Natural killer cell (primary cell): ENCODE measurements at regions not wholly inside any gene's neighbourhood (a gene's known extent, or its start where the extent isn't known, plus 50 kb on each side); places are given as distances from the start of the nearest gene placed in this dataset.

Experiments
- ATAC-seq, 3 donors: fragments of 150-1000 bp in 2 of 3; fragments of 200-7000 bp in 1 of 3; cut with Tn5 transposase; 1 replicate in 1 of 3; 2 replicates in 2 of 3; pipeline ENCODE4 v1.10.0; 2021; ENCODE audit warnings: mild to moderate bottlenecking in 2 of 3, moderate library complexity in 2 of 3
- DNase-seq, 2 donors: peaks; one replicate each; pipeline versions ENCODE4 v3.0.0 to v3.0.0-alpha.2; 2013 to 2021; ENCODE audit warnings: mixed read lengths in 1 of 2
- H3K27ac ChIP-seq: one replicate; pipeline ENCODE4 v1.5.1; 2013; ENCODE audit warnings: mild to moderate bottlenecking, low read length
- H3K27me3 ChIP-seq: one replicate; pipeline ENCODE4 v1.6.1; 2013; ENCODE audit warnings: low read length; ENCODE audit not compliant: control insufficient read depth, insufficient read depth
- H3K36me3 ChIP-seq: one replicate; pipeline ENCODE4 v1.6.1; 2013; ENCODE audit warnings: low read length; ENCODE audit not compliant: control insufficient read depth, insufficient read depth
- H3K4me1 ChIP-seq: one replicate; pipeline ENCODE4 v1.6.1; 2013; ENCODE audit warnings: low read length; ENCODE audit not compliant: control insufficient read depth, insufficient read depth
- H3K4me3 ChIP-seq: one replicate; pipeline ENCODE4 v1.5.1; 2013; ENCODE audit warnings: low read length
- H3K9me3 ChIP-seq: one replicate; pipeline ENCODE4 v1.6.1; 2013; ENCODE audit warnings: low read length; ENCODE audit not compliant: control insufficient read depth, insufficient read depth
- H3K27ac Mint-ChIP-seq, 2 donors: one replicate each; pipeline ENCODE4 v1.8.0; 2022; ENCODE audit warnings: mild to moderate bottlenecking in 2 of 2, mixed read lengths in 2 of 2, moderate library complexity in 1 of 2
- H3K27me3 Mint-ChIP-seq, 2 donors: one replicate each; pipeline ENCODE4 v1.8.0; 2022; ENCODE audit warnings: low read depth in 2 of 2, mixed read lengths in 2 of 2
- H3K36me3 Mint-ChIP-seq: one replicate; pipeline ENCODE4 v1.8.0; 2022; ENCODE audit warnings: mixed read lengths
- H3K4me1 Mint-ChIP-seq, 2 donors: one replicate each; pipeline ENCODE4 v1.8.0; 2022; ENCODE audit warnings: mixed read lengths in 2 of 2
- H3K4me3 Mint-ChIP-seq: one replicate; pipeline ENCODE4 v1.8.0; 2022; ENCODE audit warnings: mild to moderate bottlenecking, moderate library complexity, mixed read lengths
- H3K9me3 Mint-ChIP-seq, 2 donors: one replicate each; pipeline ENCODE4 v1.8.0; 2022; ENCODE audit warnings: mixed read lengths in 2 of 2
- WGBS: methylation state at CpG from one replicate; pipeline ENCODE4 v1.1.7; 2013; ENCODE audit warnings: missing lambda C conversion rate; ENCODE audit not compliant: insufficient coverage; 5-methylcytosine and 5-hydroxymethylcytosine counted together
- intact Hi-C: fragments of 100-400 bp; cut with micrococcal nuclease; formaldehyde crosslinking; loops from one replicate; pipeline ENCODE4 v1.14.2; 2022
- TF ChIP-seq, protein P1 (sequence below): fragments of 200-600 bp; IDR thresholded peaks from one replicate; pipeline ENCODE4 v1.8.0; 2022; ENCODE audit warnings: antibody characterized with exemption

DNA sequence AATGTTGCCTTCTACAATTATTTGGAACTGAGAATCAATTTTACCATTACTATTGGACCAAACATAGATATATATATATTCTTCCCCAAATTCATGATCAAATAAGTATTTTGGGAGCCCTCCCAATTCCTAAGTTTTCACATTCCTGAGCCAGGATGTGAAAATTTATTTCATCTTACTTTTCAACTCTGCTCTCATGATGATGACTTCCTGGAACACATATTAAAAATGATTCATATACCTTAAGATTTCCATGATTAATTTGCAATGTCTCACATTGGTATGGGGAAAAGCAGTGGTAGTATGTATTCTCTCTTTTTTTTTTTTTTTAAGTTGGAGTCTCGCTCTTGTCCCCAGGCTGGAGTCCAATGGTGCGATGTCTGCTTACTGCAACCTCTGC, 596.1 kb upstream of the ZEB2 start:
- no peaks in the 10 kb centered on the region for H3K36me3 Mint-ChIP-seq
- H3K4me3 ChIP-seq = no peak overlapping the region
- no peak overlapping the region for H3K27ac ChIP-seq
- H3K9me3 Mint-ChIP-seq = peaks cover 0 to 3% of the 10 kb centered on the region in 2 donors
- no peaks in the 10 kb centered on the region for H3K9me3 ChIP-seq
- TF ChIP-seq, protein P1, sequence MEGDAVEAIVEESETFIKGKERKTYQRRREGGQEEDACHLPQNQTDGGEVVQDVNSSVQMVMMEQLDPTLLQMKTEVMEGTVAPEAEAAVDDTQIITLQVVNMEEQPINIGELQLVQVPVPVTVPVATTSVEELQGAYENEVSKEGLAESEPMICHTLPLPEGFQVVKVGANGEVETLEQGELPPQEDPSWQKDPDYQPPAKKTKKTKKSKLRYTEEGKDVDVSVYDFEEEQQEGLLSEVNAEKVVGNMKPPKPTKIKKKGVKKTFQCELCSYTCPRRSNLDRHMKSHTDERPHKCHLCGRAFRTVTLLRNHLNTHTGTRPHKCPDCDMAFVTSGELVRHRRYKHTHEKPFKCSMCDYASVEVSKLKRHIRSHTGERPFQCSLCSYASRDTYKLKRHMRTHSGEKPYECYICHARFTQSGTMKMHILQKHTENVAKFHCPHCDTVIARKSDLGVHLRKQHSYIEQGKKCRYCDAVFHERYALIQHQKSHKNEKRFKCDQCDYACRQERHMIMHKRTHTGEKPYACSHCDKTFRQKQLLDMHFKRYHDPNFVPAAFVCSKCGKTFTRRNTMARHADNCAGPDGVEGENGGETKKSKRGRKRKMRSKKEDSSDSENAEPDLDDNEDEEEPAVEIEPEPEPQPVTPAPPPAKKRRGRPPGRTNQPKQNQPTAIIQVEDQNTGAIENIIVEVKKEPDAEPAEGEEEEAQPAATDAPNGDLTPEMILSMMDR = no peak
- 94% methylated on average over 2 of the region's 2 CpGs for WGBS
- no peaks in the 10 kb centered on the region for H3K4me1 Mint-ChIP-seq
- no peaks in the 10 kb centered on the region for H3K27me3 ChIP-seq
- peaks cover 4 to 25% of the 10 kb centered on the region in 2 donors for H3K27me3 Mint-ChIP-seq
- no peaks in the 10 kb centered on the region for H3K36me3 ChIP-seq
- DNase-seq (no peak), ATAC-seq (no peak)
- H3K27ac Mint-ChIP-seq = no peak overlapping the region
- H3K4me3 Mint-ChIP-seq = no peak overlapping the region
- intact Hi-C loops = no loop called here
- no peaks in the 10 kb centered on the region for H3K4me1 ChIP-seq

DNA sequence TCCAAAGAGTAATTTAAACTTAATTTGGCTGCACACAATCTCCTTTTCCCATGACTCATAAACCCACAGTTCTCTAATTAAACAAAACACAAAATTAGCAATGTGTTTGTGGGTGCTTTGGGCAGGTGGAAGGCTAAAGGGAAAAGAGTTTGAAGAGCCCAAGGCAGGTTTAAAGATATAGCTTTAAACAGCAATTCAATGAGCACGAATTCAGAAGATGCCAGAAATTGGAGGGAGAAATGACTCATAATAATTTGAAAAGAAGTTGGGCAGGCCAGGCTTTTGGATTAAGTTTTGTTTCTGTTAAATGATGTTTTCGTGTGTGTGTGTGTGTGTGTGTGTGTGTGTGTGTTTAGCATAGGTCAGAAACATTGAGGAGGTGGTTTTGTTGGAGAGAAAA, 594.8 kb upstream of the ZEB2 start:
- H3K27ac Mint-ChIP-seq = no peak overlapping the region
- Histone ChIP-seq H3K27ac (no peak overlapping the region), H3K4me1 (no peaks in the 10 kb centered on the region), H3K4me3 (no peak overlapping the region), H3K36me3 (no peaks in the 10 kb centered on the region), H3K9me3 (no peaks in the 10 kb centered on the region), H3K27me3 (no peaks in the 10 kb centered on the region)
- ATAC-seq (no peak), DNase-seq (no peak)
- peaks cover 0 to 3% of the 10 kb centered on the region in 2 donors for H3K9me3 Mint-ChIP-seq
- TF ChIP-seq, protein P1 = no peak
- H3K4me3 Mint-ChIP-seq = no peak overlapping the region
- intact Hi-C loops = no loop called here
- 75% methylated on average over 2 of the region's 2 CpGs for WGBS
- H3K4me1 Mint-ChIP-seq = no peaks in the 10 kb centered on the region
- H3K36me3 Mint-ChIP-seq = no peaks in the 10 kb centered on the region
- H3K27me3 Mint-ChIP-seq = peaks cover 1 to 31% of the 10 kb centered on the region in 2 donors

DNA sequence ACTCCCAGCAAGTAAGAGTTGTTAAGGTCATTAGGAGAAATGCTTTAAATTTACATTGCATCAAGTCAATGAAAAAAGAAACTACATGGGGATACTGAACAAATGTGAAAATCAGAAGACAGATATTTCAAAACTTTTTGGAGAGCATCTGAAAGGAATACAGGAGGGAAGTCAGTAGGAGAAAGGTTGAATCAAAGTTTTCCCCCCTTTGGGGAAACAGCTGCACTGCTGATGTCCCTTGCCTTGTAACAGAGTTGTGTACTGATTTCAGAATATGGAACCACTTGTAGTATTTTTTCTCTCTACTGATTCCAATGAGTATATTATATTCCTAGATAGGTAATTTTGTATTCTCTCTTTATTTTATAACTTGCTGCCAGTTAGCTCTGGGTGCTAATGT, 592.5 kb upstream of the ZEB2 start:
- no peak overlapping the region for H3K27ac ChIP-seq
- H3K9me3 Mint-ChIP-seq = no peaks in the 10 kb centered on the region
- H3K36me3 Mint-ChIP-seq = no peaks in the 10 kb centered on the region
- no peaks in the 10 kb centered on the region for H3K4me1 ChIP-seq
- no peak overlapping the region for H3K4me3 ChIP-seq
- ATAC-seq (no peak), DNase-seq (no peak)
- no peaks in the 10 kb centered on the region for H3K9me3 ChIP-seq
- H3K4me1 Mint-ChIP-seq = no peaks in the 10 kb centered on the region
- no peaks in the 10 kb centered on the region for H3K27me3 ChIP-seq
- no peaks in the 10 kb centered on the region for H3K36me3 ChIP-seq
- H3K27me3 Mint-ChIP-seq = peaks cover 4 to 15% of the 10 kb centered on the region in 2 donors
- no peak overlapping the region for H3K27ac Mint-ChIP-seq
- TF ChIP-seq, protein P1 = no peak
- intact Hi-C loops = no loop called here
- no peak overlapping the region for H3K4me3 Mint-ChIP-seq

DNA sequence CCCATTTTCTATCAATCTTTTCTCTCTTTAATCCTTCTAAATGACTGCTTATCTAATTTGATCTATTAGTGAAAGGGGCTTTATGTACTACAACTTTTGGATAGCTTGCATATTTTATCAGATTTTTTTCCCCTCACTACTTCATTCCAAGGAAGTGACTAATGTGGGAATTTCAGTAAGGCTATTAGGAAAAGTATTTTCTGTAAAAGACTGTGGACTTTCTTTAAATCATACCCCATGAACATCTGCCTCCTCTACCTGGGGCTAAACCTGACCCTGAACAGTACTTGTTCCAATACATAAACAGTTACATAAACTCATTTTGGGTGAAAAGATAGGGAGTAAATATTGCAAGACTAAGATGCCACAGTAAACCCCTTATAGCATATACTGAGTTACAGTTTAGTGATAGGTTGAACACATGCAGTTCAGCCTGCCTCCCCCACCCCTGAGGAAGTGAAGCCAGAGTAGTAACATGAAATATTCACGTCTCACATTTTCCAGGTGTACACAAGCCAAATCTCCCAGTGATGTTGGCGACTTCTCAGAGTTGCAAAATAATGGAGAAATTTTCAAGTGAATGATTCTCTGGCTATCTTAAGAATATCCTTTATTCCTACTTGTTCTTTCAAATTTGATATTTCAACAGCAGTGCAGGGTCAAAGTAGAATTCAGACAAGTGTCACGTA, 590.9 kb upstream of the ZEB2 start:
- H3K36me3 Mint-ChIP-seq = no peaks in the 10 kb centered on the region
- H3K27me3 ChIP-seq = no peaks in the 10 kb centered on the region
- H3K4me1 Mint-ChIP-seq = no peaks in the 10 kb centered on the region
- no peaks in the 10 kb centered on the region for H3K9me3 ChIP-seq
- intact Hi-C loops = no loop called here
- ATAC-seq = no peak
- no peaks in the 10 kb centered on the region for H3K4me1 ChIP-seq
- no peak overlapping the region for H3K27ac ChIP-seq
- no peak overlapping the region for H3K4me3 Mint-ChIP-seq
- TF ChIP-seq, protein P1 = no peak
- no peaks in the 10 kb centered on the region for H3K9me3 Mint-ChIP-seq
- no peak overlapping the region for H3K4me3 ChIP-seq
- H3K36me3 ChIP-seq = no peaks in the 10 kb centered on the region
- 93% methylated on average over 2 of the region's 3 CpGs for WGBS
- H3K27me3 Mint-ChIP-seq = peaks cover 4 to 15% of the 10 kb centered on the region in 2 donors
- DNase-seq = no peak
- no peak overlapping the region for H3K27ac Mint-ChIP-seq
